ENCODE measurements at regions not wholly inside any gene's neighbourhood (a gene's known extent, or its start where the extent isn't known, plus 50 kb on each side); places are given as distances from the start of the nearest gene placed in this dataset.

DNA sequence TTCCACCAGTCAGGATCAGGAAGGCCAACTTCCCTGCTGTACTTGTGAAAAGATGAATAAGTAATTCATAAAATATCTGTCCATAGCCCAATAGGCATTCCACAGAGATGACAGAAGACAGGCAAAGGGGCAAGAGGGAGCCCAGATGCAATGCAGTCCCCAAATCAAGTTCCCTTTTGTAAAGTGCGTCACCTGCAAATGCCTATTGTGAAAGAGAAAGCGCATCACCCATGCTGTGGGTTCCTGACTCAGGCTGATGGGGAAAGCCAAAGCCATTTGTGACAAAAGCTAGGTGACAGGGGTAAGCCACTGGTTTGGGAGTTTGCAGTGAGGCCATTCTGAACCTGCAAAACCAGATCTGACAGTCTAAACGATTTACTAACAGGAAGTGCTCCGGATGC, 157.5 kb upstream of the ZNF536 start (continued):
- TF ChIP-seq, protein P1, sequence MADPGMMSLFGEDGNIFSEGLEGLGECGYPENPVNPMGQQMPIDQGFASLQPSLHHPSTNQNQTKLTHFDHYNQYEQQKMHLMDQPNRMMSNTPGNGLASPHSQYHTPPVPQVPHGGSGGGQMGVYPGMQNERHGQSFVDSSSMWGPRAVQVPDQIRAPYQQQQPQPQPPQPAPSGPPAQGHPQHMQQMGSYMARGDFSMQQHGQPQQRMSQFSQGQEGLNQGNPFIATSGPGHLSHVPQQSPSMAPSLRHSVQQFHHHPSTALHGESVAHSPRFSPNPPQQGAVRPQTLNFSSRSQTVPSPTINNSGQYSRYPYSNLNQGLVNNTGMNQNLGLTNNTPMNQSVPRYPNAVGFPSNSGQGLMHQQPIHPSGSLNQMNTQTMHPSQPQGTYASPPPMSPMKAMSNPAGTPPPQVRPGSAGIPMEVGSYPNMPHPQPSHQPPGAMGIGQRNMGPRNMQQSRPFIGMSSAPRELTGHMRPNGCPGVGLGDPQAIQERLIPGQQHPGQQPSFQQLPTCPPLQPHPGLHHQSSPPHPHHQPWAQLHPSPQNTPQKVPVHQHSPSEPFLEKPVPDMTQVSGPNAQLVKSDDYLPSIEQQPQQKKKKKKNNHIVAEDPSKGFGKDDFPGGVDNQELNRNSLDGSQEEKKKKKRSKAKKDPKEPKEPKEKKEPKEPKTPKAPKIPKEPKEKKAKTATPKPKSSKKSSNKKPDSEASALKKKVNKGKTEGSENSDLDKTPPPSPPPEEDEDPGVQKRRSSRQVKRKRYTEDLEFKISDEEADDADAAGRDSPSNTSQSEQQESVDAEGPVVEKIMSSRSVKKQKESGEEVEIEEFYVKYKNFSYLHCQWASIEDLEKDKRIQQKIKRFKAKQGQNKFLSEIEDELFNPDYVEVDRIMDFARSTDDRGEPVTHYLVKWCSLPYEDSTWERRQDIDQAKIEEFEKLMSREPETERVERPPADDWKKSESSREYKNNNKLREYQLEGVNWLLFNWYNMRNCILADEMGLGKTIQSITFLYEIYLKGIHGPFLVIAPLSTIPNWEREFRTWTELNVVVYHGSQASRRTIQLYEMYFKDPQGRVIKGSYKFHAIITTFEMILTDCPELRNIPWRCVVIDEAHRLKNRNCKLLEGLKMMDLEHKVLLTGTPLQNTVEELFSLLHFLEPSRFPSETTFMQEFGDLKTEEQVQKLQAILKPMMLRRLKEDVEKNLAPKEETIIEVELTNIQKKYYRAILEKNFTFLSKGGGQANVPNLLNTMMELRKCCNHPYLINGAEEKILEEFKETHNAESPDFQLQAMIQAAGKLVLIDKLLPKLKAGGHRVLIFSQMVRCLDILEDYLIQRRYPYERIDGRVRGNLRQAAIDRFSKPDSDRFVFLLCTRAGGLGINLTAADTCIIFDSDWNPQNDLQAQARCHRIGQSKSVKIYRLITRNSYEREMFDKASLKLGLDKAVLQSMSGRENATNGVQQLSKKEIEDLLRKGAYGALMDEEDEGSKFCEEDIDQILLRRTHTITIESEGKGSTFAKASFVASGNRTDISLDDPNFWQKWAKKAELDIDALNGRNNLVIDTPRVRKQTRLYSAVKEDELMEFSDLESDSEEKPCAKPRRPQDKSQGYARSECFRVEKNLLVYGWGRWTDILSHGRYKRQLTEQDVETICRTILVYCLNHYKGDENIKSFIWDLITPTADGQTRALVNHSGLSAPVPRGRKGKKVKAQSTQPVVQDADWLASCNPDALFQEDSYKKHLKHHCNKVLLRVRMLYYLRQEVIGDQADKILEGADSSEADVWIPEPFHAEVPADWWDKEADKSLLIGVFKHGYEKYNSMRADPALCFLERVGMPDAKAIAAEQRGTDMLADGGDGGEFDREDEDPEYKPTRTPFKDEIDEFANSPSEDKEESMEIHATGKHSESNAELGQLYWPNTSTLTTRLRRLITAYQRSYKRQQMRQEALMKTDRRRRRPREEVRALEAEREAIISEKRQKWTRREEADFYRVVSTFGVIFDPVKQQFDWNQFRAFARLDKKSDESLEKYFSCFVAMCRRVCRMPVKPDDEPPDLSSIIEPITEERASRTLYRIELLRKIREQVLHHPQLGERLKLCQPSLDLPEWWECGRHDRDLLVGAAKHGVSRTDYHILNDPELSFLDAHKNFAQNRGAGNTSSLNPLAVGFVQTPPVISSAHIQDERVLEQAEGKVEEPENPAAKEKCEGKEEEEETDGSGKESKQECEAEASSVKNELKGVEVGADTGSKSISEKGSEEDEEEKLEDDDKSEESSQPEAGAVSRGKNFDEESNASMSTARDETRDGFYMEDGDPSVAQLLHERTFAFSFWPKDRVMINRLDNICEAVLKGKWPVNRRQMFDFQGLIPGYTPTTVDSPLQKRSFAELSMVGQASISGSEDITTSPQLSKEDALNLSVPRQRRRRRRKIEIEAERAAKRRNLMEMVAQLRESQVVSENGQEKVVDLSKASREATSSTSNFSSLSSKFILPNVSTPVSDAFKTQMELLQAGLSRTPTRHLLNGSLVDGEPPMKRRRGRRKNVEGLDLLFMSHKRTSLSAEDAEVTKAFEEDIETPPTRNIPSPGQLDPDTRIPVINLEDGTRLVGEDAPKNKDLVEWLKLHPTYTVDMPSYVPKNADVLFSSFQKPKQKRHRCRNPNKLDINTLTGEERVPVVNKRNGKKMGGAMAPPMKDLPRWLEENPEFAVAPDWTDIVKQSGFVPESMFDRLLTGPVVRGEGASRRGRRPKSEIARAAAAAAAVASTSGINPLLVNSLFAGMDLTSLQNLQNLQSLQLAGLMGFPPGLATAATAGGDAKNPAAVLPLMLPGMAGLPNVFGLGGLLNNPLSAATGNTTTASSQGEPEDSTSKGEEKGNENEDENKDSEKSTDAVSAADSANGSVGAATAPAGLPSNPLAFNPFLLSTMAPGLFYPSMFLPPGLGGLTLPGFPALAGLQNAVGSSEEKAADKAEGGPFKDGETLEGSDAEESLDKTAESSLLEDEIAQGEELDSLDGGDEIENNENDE (IDR thresholded peaks at IDR 0.05; ENCODE audit: insufficient replicate concordance, low read length), result no peak
- TF ChIP-seq SP2 (IDR thresholded peaks at IDR 0.05; ENCODE audit: low read length) (no peak), FOSL1 (IDR thresholded peaks at IDR 0.05; ENCODE audit: insufficient read depth, low read depth, low read length) (no peak), CEBPB (IDR thresholded peaks at IDR 0.05; ENCODE audit: low read depth, low read length) (no peak), ZNF274 (IDR thresholded peaks at IDR 0.05; ENCODE audit: borderline replicate concordance, extremely low read depth, low read length) (no peak), TBP (IDR thresholded peaks at IDR 0.05; ENCODE audit: low read depth, low read length) (no peak), SP1 (IDR thresholded peaks at IDR 0.05; ENCODE audit: low read depth, low read length) (no peak), PHF8 (conservative IDR thresholded peaks at IDR 0.05; ENCODE audit: low read depth, low read length) (no peak), ASH2L (IDR thresholded peaks at IDR 0.05; ENCODE audit: low read length) (no peak), HDAC2 (IDR thresholded peaks at IDR 0.05; ENCODE audit: borderline replicate concordance in 1 of 2, low read depth in 2 of 2, low read length in 2 of 2) (no peak), GTF2F1 (IDR thresholded peaks at IDR 0.05; ENCODE audit: borderline replicate concordance, low read depth, low read length) (no peak)
- TF ChIP-seq, protein P2, sequence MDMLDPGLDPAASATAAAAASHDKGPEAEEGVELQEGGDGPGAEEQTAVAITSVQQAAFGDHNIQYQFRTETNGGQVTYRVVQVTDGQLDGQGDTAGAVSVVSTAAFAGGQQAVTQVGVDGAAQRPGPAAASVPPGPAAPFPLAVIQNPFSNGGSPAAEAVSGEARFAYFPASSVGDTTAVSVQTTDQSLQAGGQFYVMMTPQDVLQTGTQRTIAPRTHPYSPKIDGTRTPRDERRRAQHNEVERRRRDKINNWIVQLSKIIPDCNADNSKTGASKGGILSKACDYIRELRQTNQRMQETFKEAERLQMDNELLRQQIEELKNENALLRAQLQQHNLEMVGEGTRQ (IDR thresholded peaks at IDR 0.05; ENCODE audit: low read length), result no peak

Measured in H1 (cell line).